ENCODE measurements at regions not wholly inside any gene's neighbourhood (a gene's known extent, or its start where the extent isn't known, plus 50 kb on each side); places are given as distances from the start of the nearest gene placed in this dataset.

- Mint-ChIP-seq H3K36me3 (ENCODE audit: low read depth) (no peaks in the 10 kb centered on the region), H3K27ac (no peak overlapping the region), H3K9me3 (no peaks in the 10 kb centered on the region), H3K27me3 (ENCODE audit: low read depth) (no peaks in the 10 kb centered on the region), H3K4me3 (no peak overlapping the region), H3K4me1 (ENCODE audit: low read depth) (no peaks in the 10 kb centered on the region)
Observed at GRCh38 chr9:115649991-115650472, 503.6 kb upstream of the PAPPA start.

- no peaks in the 10 kb centered on the region for H3K36me3 Mint-ChIP-seq (ENCODE audit: low read depth)
- H3K27me3 Mint-ChIP-seq (ENCODE audit: low read depth): no peaks in the 10 kb centered on the region
- no peak overlapping the region for H3K4me3 Mint-ChIP-seq
- no peaks in the 10 kb centered on the region for H3K4me1 Mint-ChIP-seq (ENCODE audit: low read depth)
- H3K9me3 Mint-ChIP-seq: no peaks in the 10 kb centered on the region
- no peak overlapping the region for H3K27ac Mint-ChIP-seq
Observed at GRCh38 chr9:115650768-115651167, 502.8 kb upstream of the PAPPA start.

- no peaks in the 10 kb centered on the region for H3K9me3 Mint-ChIP-seq
- no peaks in the 10 kb centered on the region for H3K36me3 Mint-ChIP-seq (ENCODE audit: low read depth)
- no peak overlapping the region for H3K4me3 Mint-ChIP-seq
- no peaks in the 10 kb centered on the region for H3K4me1 Mint-ChIP-seq (ENCODE audit: low read depth)
- no peaks in the 10 kb centered on the region for H3K27me3 Mint-ChIP-seq (ENCODE audit: low read depth)
- no peak overlapping the region for H3K27ac Mint-ChIP-seq
Observed at GRCh38 chr9:115651461-115651860, 502.1 kb upstream of the PAPPA start.

- Mint-ChIP-seq H3K9me3 (no peaks in the 10 kb centered on the region), H3K4me3 (no peak overlapping the region), H3K36me3 (ENCODE audit: low read depth) (no peaks in the 10 kb centered on the region), H3K27me3 (ENCODE audit: low read depth) (no peaks in the 10 kb centered on the region), H3K4me1 (ENCODE audit: low read depth) (no peaks in the 10 kb centered on the region), H3K27ac (no peak overlapping the region)
Observed at GRCh38 chr9:115653171-115653606, 500.4 kb upstream of the PAPPA start.

GRCh38 chr9:115657695-115658094 is 495.9 kb upstream of the PAPPA start:
- H3K4me1 Mint-ChIP-seq (ENCODE audit: low read depth): no peaks in the 10 kb centered on the region
- no peaks in the 10 kb centered on the region for H3K36me3 Mint-ChIP-seq (ENCODE audit: low read depth)
- H3K27me3 Mint-ChIP-seq (ENCODE audit: low read depth): no peaks in the 10 kb centered on the region
- H3K27ac Mint-ChIP-seq: no peak overlapping the region
- no peak overlapping the region for H3K4me3 Mint-ChIP-seq
- no peaks in the 10 kb centered on the region for H3K9me3 Mint-ChIP-seq

- Mint-ChIP-seq H3K27me3 (ENCODE audit: low read depth) (no peaks in the 10 kb centered on the region), H3K36me3 (ENCODE audit: low read depth) (no peaks in the 10 kb centered on the region), H3K9me3 (no peaks in the 10 kb centered on the region), H3K4me1 (ENCODE audit: low read depth) (no peaks in the 10 kb centered on the region), H3K27ac (no peak overlapping the region), H3K4me3 (no peak overlapping the region)
Observed at GRCh38 chr9:115665519-115665918, 488.1 kb upstream of the PAPPA start.

- Mint-ChIP-seq H3K4me1 (ENCODE audit: low read depth) (no peaks in the 10 kb centered on the region), H3K9me3 (no peaks in the 10 kb centered on the region)
Observed at GRCh38 chr9:115668521-115668920, 485.1 kb upstream of the PAPPA start.

GRCh38 chr9:115671236-115671962 is 482.2 kb upstream of the PAPPA start:
- Mint-ChIP-seq H3K4me3 (no peak overlapping the region), H3K9me3 (no peaks in the 10 kb centered on the region), H3K36me3 (ENCODE audit: low read depth) (no peaks in the 10 kb centered on the region), H3K27ac (no peak overlapping the region), H3K4me1 (ENCODE audit: low read depth) (no peaks in the 10 kb centered on the region), H3K27me3 (ENCODE audit: low read depth) (no peaks in the 10 kb centered on the region)

More at GRCh38 chr9:115668521-115668920, 485.1 kb upstream of the PAPPA start:
- Mint-ChIP-seq H3K27me3 (ENCODE audit: low read depth) (no peaks in the 10 kb centered on the region), H3K4me3 (no peak overlapping the region), H3K36me3 (ENCODE audit: low read depth) (no peaks in the 10 kb centered on the region), H3K27ac (no peak overlapping the region)

- Mint-ChIP-seq H3K27me3 (ENCODE audit: low read depth) (no peaks in the 10 kb centered on the region), H3K27ac (no peak overlapping the region)
Observed at GRCh38 chr9:115671963-115672305, 481.7 kb upstream of the PAPPA start.

GRCh38 chr9:115672477-115673316 is 480.9 kb upstream of the PAPPA start:
- no peaks in the 10 kb centered on the region for H3K27me3 Mint-ChIP-seq (ENCODE audit: low read depth)
- no peak overlapping the region for H3K27ac Mint-ChIP-seq
- no peaks in the 10 kb centered on the region for H3K4me1 Mint-ChIP-seq (ENCODE audit: low read depth)

More at GRCh38 chr9:115671963-115672305, 481.7 kb upstream of the PAPPA start:
- no peaks in the 10 kb centered on the region for H3K36me3 Mint-ChIP-seq (ENCODE audit: low read depth)
- no peaks in the 10 kb centered on the region for H3K9me3 Mint-ChIP-seq
- H3K4me3 Mint-ChIP-seq: no peak overlapping the region
- no peaks in the 10 kb centered on the region for H3K4me1 Mint-ChIP-seq (ENCODE audit: low read depth)

GRCh38 chr9:115673599-115673998 is 480.0 kb upstream of the PAPPA start:
- no peaks in the 10 kb centered on the region for H3K4me1 Mint-ChIP-seq (ENCODE audit: low read depth)
- no peaks in the 10 kb centered on the region for H3K36me3 Mint-ChIP-seq (ENCODE audit: low read depth)
- no peak overlapping the region for H3K4me3 Mint-ChIP-seq
- H3K27me3 Mint-ChIP-seq (ENCODE audit: low read depth): no peaks in the 10 kb centered on the region
- no peaks in the 10 kb centered on the region for H3K9me3 Mint-ChIP-seq
- H3K27ac Mint-ChIP-seq: no peak overlapping the region

More at GRCh38 chr9:115672477-115673316, 480.9 kb upstream of the PAPPA start:
- Mint-ChIP-seq H3K36me3 (ENCODE audit: low read depth) (no peaks in the 10 kb centered on the region), H3K9me3 (no peaks in the 10 kb centered on the region), H3K4me3 (no peak overlapping the region)

GRCh38 chr9:115674091-115674490 is 479.5 kb upstream of the PAPPA start:
- Mint-ChIP-seq H3K4me1 (ENCODE audit: low read depth) (no peaks in the 10 kb centered on the region), H3K9me3 (no peaks in the 10 kb centered on the region), H3K27ac (no peak overlapping the region), H3K27me3 (ENCODE audit: low read depth) (no peaks in the 10 kb centered on the region), H3K36me3 (ENCODE audit: low read depth) (no peaks in the 10 kb centered on the region), H3K4me3 (no peak overlapping the region)

- no peaks in the 10 kb centered on the region for H3K36me3 Mint-ChIP-seq (ENCODE audit: low read depth)
- H3K27ac Mint-ChIP-seq: no peak overlapping the region
- no peaks in the 10 kb centered on the region for H3K9me3 Mint-ChIP-seq
Observed at GRCh38 chr9:115675834-115676233, 477.8 kb upstream of the PAPPA start.

GRCh38 chr9:115680231-115680630 is 473.4 kb upstream of the PAPPA start:
- no peak overlapping the region for H3K4me3 Mint-ChIP-seq
- H3K9me3 Mint-ChIP-seq: no peaks in the 10 kb centered on the region
- H3K27ac Mint-ChIP-seq: no peak overlapping the region
- H3K27me3 Mint-ChIP-seq (ENCODE audit: low read depth): no peaks in the 10 kb centered on the region
- no peaks in the 10 kb centered on the region for H3K4me1 Mint-ChIP-seq (ENCODE audit: low read depth)
- H3K36me3 Mint-ChIP-seq (ENCODE audit: low read depth): no peaks in the 10 kb centered on the region

More at GRCh38 chr9:115675834-115676233, 477.8 kb upstream of the PAPPA start:
- Mint-ChIP-seq H3K4me1 (ENCODE audit: low read depth) (no peaks in the 10 kb centered on the region), H3K4me3 (no peak overlapping the region), H3K27me3 (ENCODE audit: low read depth) (no peaks in the 10 kb centered on the region)

GRCh38 chr9:115681585-115681984 is 472.0 kb upstream of the PAPPA start:
- no peak overlapping the region for H3K4me3 Mint-ChIP-seq
- no peaks in the 10 kb centered on the region for H3K4me1 Mint-ChIP-seq (ENCODE audit: low read depth)
- no peak overlapping the region for H3K27ac Mint-ChIP-seq
- no peaks in the 10 kb centered on the region for H3K9me3 Mint-ChIP-seq
- H3K36me3 Mint-ChIP-seq (ENCODE audit: low read depth): no peaks in the 10 kb centered on the region
- no peaks in the 10 kb centered on the region for H3K27me3 Mint-ChIP-seq (ENCODE audit: low read depth)
